GM19372 (cell line): ENCODE measurements at regions not wholly inside any gene's neighbourhood (a gene's known extent, or its start where the extent isn't known, plus 50 kb on each side); places are given as distances from the start of the nearest gene placed in this dataset.

ENCODE experiments used
- ATAC-seq: cut with Tn5 transposase; IDR thresholded peaks from one replicate; pipeline ENCODE4 v1.9.1; 2021; ENCODE audit warnings: mild to moderate bottlenecking, low read depth, moderate library complexity; ENCODE audit not compliant: unreplicated experiment

DNA sequence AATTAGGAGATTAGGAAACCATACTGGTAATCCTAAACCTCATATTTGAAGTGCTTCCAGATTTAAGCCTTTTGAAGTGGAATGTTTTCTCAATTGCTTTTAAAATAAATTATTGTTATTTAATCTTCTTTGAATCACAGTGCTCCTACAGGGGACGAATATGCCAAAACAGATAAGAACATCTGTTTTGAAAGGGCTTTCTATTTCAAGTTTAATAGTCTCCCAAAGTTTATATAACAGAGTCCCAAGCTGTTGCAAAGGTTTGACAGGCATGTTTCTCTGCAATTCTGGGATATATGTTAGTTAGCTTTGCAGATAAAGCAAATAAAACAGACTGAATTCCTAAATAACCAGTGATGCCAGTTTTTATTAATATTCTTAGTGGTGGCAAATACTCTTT, 803.7 kb downstream of the TLE4 start:
- ATAC-seq, result no peak

DNA sequence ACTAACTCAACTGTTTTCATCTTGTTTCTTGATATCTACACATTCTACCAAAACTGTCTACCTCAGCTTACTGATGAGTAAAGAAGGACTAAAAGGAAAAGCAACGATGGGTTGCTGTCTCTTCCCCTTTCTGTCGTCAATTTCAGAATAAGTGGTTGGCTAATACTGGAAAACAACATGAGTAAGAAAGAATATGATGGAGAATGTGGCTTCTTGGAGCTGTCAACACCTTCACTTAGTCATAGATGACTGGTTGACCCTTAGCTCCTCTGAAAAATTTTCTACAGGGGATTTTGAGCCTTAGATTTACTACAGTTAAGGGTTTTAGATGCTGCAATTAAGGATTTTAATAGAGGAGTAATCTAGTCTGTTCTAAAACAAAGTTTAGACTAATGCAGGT, 797.9 kb downstream of the TLE4 start:
- ATAC-seq, result no peak

GRCh38 chr9:80366626-80367025, 794.9 kb downstream of the TLE4 start:
- no peak for ATAC-seq

- no peak for ATAC-seq
Observed at GRCh38 chr9:80359941-80360881, 788.4 kb downstream of the TLE4 start.

DNA sequence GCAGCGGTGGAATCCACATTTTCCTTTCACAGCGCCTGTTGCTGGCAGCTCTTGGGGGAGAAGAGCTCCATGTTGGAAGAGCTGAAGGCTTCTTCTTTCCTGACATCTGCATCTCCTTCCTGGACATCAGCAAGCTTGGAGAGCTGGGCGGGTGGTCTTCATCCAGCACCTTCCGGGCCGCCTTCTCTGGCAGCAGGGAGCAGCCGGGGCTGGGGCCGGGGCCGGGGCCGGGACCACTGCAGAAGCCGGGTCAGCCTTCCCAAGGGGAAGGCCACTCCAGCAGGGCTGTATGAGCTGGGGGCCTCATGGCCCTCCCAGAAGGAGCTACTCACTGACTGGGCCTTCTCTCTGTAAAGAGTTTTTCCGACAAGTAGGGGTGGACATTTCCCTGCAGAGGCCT, 787.5 kb downstream of the TLE4 start:
- no peak for ATAC-seq

DNA sequence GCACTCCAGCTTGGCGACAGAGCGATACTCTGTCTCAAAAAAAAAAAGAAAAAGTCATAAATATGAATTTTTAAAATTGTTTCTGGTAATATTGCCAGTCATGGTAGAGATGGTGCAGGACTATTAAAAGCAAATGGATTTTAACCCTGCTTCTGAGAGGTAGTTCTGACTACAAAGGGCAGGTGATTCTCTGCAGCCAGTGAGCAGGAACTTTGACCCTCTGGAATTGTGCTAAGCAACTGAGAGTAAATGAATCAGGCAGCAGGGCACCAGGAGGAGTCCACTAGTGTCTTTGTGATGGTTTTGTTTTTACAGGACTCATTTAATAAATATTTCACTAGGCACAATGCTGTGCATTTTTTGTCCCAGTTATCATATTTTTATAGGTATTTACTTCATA, 781.2 kb downstream of the TLE4 start:
- ATAC-seq, result no peak

GRCh38 chr9:80351612-80352011, 779.8 kb downstream of the TLE4 start:
- no peak for ATAC-seq

- ATAC-seq, result no peak
Observed at GRCh38 chr9:80326105-80326504, 754.3 kb downstream of the TLE4 start.

GRCh38 chr9:80320916-80321315, 749.2 kb downstream of the TLE4 start:
- ATAC-seq, result no peak

DNA sequence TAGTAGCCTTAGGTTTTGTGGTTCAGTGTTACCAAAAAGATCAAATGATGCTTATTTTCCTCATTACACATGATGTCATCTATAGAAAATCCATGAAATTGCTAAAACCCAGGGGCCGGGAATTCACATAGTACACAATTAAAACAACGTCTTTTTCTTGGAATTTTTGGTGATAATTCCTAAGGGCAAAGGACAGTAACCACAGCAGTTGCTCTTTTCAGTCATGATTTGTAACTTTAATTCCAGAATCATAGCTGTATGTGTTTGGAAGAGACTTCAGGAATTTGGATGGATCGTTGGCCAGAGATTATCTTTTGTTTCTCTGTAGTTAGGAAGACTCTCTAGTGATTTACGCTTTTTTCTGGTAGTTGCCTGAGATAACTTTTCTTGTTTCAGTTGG, 748.7 kb downstream of the TLE4 start:
- ATAC-seq, result no peak

- no peak for ATAC-seq
Observed at GRCh38 chr9:80305136-80305535, 733.4 kb downstream of the TLE4 start.

- ATAC-seq, result no peak
Observed at GRCh38 chr9:80294955-80295354, 723.2 kb downstream of the TLE4 start.

- ATAC-seq, result no peak
Observed at GRCh38 chr9:80294318-80294717, 722.6 kb downstream of the TLE4 start.

GRCh38 chr9:80292231-80292630, 720.5 kb downstream of the TLE4 start:
- no peak for ATAC-seq

DNA sequence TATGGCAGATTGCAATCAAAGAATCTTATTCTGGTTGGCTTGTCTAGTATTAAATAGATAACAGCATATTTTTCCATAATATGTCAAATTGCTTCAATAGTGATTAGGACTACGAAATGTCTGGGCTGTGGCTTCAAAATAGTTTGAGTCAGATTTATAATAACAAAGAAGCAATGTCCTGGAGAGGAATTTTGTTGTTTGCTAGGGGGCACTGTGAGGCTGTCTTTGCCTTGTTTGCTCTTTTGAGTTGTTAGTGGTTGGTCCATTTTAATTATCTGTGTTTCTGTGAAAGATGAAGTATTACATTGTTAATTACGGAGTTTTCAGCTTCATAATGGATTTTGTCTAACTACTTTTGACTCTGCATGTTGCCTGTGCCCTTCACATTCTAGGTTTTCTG, 713.6 kb downstream of the TLE4 start:
- no peak for ATAC-seq

DNA sequence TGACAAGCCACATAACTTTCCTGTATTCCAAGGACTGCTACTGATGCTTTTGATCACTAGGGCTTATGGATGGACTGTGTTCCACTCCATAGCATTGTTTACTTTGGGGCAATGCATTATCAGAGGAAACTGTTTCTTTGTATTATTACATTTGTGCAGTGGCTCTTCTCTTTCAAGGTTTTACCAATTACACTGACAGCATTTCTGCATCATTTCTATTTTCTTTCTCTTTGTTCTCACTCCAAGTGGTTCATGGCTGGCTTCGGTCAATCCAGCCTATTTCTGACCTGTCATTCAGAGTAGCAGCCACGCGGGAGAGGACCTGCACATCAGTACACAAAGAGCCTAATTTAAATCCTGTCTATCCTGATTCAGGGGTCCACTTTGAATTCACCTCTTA, 711.0 kb downstream of the TLE4 start:
- ATAC-seq, result no peak

DNA sequence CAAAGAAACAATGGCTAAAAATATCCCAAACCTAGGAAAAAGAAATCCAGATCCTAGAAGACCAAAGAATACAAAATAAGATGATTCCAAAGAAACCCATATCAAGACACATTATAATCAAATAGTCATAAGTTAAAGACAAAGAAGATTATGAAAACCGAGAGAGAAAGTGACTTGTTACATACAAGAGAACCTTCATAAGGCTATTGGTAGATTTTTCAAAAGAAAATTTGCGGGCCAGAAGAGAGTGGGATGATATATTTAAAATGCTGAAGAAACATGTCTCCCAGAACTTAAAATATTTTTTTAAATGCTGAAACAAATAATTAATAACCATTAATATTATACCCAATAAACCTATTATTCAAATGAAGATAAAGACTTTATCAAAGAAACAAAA, 687.3 kb downstream of the TLE4 start:
- no peak for ATAC-seq

- ATAC-seq, result no peak
Observed at GRCh38 chr9:80251778-80252177, 680.0 kb downstream of the TLE4 start.

DNA sequence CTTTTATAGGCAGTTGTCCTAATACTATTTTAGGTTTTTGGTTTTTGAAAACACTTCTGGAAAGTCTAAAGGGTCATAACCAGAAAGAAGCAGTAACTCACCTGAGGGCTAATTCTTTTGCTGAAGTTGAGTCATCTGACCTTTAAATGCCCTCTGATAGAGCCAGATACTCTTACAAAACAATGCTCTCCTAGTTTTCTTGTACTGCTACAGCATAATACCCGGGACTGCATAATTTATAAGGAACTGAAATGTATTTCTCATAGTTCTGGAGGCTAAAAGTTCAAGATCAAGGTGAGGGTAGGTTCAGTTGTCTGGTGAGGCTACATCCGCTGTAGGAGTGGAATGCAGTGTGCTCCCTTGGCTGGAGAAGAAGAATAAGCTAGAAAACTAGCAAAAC, 670.3 kb downstream of the TLE4 start:
- ATAC-seq, result no peak

- no peak for ATAC-seq
Observed at GRCh38 chr9:80235752-80236151, 664.0 kb downstream of the TLE4 start.

- ATAC-seq, result no peak
Observed at GRCh38 chr9:80233906-80234305, 662.1 kb downstream of the TLE4 start.

- ATAC-seq, result no peak
Observed at GRCh38 chr9:80233102-80233843, 661.5 kb downstream of the TLE4 start.
